ENCODE measurements at regions not wholly inside any gene's neighbourhood (a gene's known extent, or its start where the extent isn't known, plus 50 kb on each side); places are given as distances from the start of the nearest gene placed in this dataset.

DNA sequence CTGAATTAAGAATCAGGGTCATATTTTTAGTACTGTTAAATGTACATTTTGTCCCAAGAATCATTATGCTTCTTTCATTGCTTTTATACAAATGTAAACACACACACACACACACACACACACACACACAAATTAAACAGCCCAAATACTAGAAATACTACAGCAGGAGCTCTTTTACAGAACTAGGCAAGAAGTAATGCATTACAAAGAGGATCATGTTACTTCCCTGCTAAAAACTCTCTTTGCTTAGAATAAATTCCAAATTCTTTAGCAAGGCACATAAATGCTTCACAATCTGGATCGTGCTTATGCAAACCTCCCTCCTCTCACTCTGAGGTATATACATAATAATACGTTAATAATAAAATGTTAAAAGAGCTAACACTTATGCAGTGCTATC, 720.4 kb upstream of the ADGRL4 start:
- Mint-ChIP-seq H3K4me1 (ENCODE audit: unreplicated experiment) (no peaks in the 10 kb centered on the region), H3K9me3 (ENCODE audit: unreplicated experiment) (peaks cover 9% of the 10 kb centered on the region), H3K27ac (ENCODE audit: unreplicated experiment) (no peak overlapping the region), H3K4me3 (ENCODE audit: unreplicated experiment) (no peak overlapping the region), H3K36me3 (ENCODE audit: unreplicated experiment) (no peaks in the 10 kb centered on the region), H3K27me3 (ENCODE audit: unreplicated experiment) (no peaks in the 10 kb centered on the region)
- DNase-seq (ENCODE audit: extremely low spot score, unreplicated experiment), result no peak
- TF ChIP-seq, protein P1, sequence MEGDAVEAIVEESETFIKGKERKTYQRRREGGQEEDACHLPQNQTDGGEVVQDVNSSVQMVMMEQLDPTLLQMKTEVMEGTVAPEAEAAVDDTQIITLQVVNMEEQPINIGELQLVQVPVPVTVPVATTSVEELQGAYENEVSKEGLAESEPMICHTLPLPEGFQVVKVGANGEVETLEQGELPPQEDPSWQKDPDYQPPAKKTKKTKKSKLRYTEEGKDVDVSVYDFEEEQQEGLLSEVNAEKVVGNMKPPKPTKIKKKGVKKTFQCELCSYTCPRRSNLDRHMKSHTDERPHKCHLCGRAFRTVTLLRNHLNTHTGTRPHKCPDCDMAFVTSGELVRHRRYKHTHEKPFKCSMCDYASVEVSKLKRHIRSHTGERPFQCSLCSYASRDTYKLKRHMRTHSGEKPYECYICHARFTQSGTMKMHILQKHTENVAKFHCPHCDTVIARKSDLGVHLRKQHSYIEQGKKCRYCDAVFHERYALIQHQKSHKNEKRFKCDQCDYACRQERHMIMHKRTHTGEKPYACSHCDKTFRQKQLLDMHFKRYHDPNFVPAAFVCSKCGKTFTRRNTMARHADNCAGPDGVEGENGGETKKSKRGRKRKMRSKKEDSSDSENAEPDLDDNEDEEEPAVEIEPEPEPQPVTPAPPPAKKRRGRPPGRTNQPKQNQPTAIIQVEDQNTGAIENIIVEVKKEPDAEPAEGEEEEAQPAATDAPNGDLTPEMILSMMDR (IDR thresholded peaks at IDR 0.05), result no peak

DNA sequence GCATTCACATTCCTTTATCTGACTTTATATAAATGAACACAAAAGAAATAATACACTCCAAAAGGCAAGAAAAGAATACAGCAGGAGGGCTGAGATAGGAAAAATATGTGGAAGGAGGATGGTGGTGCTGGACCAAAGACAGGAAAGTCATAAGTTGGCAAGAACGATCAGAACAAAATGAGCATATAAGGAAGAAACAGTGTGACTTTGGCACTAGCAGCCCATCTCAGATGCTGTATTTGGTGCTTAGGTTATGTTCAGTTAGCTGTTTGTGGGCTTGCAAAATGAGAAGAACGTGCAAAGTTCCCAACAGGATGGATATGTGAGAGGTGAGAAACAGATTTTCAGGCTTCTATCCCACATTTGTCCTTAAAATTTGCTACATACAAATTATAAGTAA, 719.8 kb upstream of the ADGRL4 start:
- TF ChIP-seq, protein P1 (IDR thresholded peaks at IDR 0.05), result no peak
- no peak for DNase-seq (ENCODE audit: extremely low spot score, unreplicated experiment)
- no peaks in the 10 kb centered on the region for H3K27me3 Mint-ChIP-seq (ENCODE audit: unreplicated experiment)
- peaks cover 9% of the 10 kb centered on the region for H3K9me3 Mint-ChIP-seq (ENCODE audit: unreplicated experiment)
- no peak overlapping the region for H3K27ac Mint-ChIP-seq (ENCODE audit: unreplicated experiment)
- no peaks in the 10 kb centered on the region for H3K36me3 Mint-ChIP-seq (ENCODE audit: unreplicated experiment)
- H3K4me3 Mint-ChIP-seq (ENCODE audit: unreplicated experiment), result no peak overlapping the region
- H3K4me1 Mint-ChIP-seq (ENCODE audit: unreplicated experiment), result no peaks in the 10 kb centered on the region

DNA sequence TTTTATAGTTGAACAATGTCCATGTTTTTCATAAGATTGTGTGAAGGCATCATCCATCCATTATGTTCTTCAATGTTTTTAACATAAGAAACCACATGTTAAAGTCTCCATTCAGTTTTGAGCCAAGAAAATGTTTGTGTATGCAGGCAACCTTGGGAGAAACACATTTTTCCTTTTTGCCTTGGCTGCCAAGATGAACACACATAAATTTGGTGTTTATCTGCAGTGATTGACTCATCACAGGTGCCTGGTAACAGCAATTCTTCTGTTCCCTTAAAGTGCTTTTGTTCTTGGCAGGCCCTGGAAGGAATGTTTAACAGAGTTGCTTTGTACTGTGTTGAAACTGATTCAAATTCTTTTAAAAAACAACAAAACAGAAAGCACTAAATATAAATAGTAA, 709.9 kb upstream of the ADGRL4 start:
- no peak for DNase-seq (ENCODE audit: extremely low spot score, unreplicated experiment)
- Mint-ChIP-seq H3K4me3 (ENCODE audit: unreplicated experiment) (no peak overlapping the region), H3K4me1 (ENCODE audit: unreplicated experiment) (peaks cover 3% of the 10 kb centered on the region), H3K27ac (ENCODE audit: unreplicated experiment) (no peak overlapping the region), H3K9me3 (ENCODE audit: unreplicated experiment) (peaks cover 7% of the 10 kb centered on the region), H3K36me3 (ENCODE audit: unreplicated experiment) (no peaks in the 10 kb centered on the region), H3K27me3 (ENCODE audit: unreplicated experiment) (no peaks in the 10 kb centered on the region)
- TF ChIP-seq, protein P1 (IDR thresholded peaks at IDR 0.05), result no peak

DNA sequence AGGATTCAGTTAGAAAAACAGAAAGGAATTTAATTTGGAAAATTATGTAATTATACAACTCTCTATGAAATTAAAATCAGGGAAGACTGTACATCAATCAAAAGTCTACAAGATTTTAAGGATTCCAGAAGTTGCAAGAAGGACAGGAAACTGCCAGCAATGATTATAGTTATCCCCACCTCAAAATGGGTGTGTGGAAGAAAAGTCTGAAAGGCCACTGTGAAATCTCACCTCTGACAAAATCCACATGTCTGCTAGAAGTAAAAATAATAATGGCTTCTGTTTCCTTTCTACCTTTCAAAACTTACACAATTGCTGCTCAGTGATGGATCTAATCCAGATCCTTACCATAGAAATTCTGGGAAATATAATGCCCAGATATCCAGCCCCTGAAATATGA, 708.1 kb upstream of the ADGRL4 start:
- no peak overlapping the region for H3K27ac Mint-ChIP-seq (ENCODE audit: unreplicated experiment)
- TF ChIP-seq, protein P1 (IDR thresholded peaks at IDR 0.05), result no peak
- H3K36me3 Mint-ChIP-seq (ENCODE audit: unreplicated experiment), result no peaks in the 10 kb centered on the region
- no peak for DNase-seq (ENCODE audit: extremely low spot score, unreplicated experiment)
- H3K4me3 Mint-ChIP-seq (ENCODE audit: unreplicated experiment), result no peak overlapping the region
- H3K9me3 Mint-ChIP-seq (ENCODE audit: unreplicated experiment), result peaks cover 3% of the 10 kb centered on the region
- peaks cover 13% of the 10 kb centered on the region for H3K4me1 Mint-ChIP-seq (ENCODE audit: unreplicated experiment)
- no peaks in the 10 kb centered on the region for H3K27me3 Mint-ChIP-seq (ENCODE audit: unreplicated experiment)

DNA sequence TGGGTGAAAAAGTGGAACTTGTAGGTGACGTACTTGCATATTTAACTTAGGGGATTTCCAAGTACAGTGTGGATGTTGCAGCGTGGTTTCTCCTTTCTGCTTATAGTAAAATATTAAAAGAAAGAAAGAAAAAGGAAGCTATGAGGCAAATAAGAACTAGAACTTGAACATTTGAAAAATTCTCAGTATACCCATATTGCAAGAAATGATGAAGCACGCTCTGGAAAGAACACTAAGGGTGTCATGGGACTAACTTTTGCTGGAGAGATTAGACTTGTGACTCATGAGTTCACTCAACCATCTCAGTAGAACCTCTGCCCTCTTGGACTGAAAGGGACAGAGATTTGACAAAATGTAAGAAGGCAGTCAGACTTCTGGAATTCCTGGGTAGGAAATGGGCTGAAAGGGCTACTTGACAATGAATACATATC, 704.5 kb upstream of the ADGRL4 start:
- H3K4me1 Mint-ChIP-seq (ENCODE audit: unreplicated experiment), result peaks cover 13% of the 10 kb centered on the region

More for the DNA sequence above, 704.5 kb upstream of the ADGRL4 start:
- Mint-ChIP-seq H3K36me3 (ENCODE audit: unreplicated experiment) (no peaks in the 10 kb centered on the region), H3K27me3 (ENCODE audit: unreplicated experiment) (no peaks in the 10 kb centered on the region), H3K4me3 (ENCODE audit: unreplicated experiment) (no peak overlapping the region), H3K9me3 (ENCODE audit: unreplicated experiment) (no peaks in the 10 kb centered on the region), H3K27ac (ENCODE audit: unreplicated experiment) (no peak overlapping the region)
- DNase-seq (ENCODE audit: extremely low spot score, unreplicated experiment), result no peak
- TF ChIP-seq, protein P1 (IDR thresholded peaks at IDR 0.05), result no peak
